HG03442 (cell line): ENCODE measurements at regions not wholly inside any gene's neighbourhood (a gene's known extent, or its start where the extent isn't known, plus 50 kb on each side); places are given as distances from the start of the nearest gene placed in this dataset.

Experiments used
- ATAC-seq: cut with Tn5 transposase; IDR thresholded peaks from one replicate; pipeline ENCODE4 v1.9.1; 2021; ENCODE audit warnings: mild to moderate bottlenecking, moderate library complexity; ENCODE audit not compliant: unreplicated experiment

- no peak for ATAC-seq
Measured at GRCh38 chr1:234990328-234990675, 138.3 kb downstream of the TOMM20 start.

GRCh38 chr1:234989479-234990327 lies 138.9 kb downstream of the TOMM20 start:
- no peak for ATAC-seq

- ATAC-seq = no peak
Measured at GRCh38 chr1:234989019-234989418, 139.6 kb downstream of the TOMM20 start.

- ATAC-seq = no peak
Measured at GRCh38 chr1:234988536-234988935, 140.1 kb downstream of the TOMM20 start.

GRCh38 chr1:234988155-234988517 lies 140.5 kb downstream of the TOMM20 start:
- no peak for ATAC-seq

- ATAC-seq = peak; percentile 66
Measured at GRCh38 chr1:234987415-234988154, 141.1 kb downstream of the TOMM20 start.

- no peak for ATAC-seq
Measured at GRCh38 chr1:234986750-234987414, 141.8 kb downstream of the TOMM20 start.

GRCh38 chr1:234985516-234986294 lies 142.9 kb downstream of the TOMM20 start:
- no peak for ATAC-seq

- no peak for ATAC-seq
Measured at GRCh38 chr1:234985007-234985370, 143.6 kb downstream of the TOMM20 start.

GRCh38 chr1:234983564-234984238 lies 144.9 kb downstream of the TOMM20 start:
- no peak for ATAC-seq

- ATAC-seq = no peak
Measured at GRCh38 chr1:234981758-234982157, 146.9 kb downstream of the TOMM20 start.

GRCh38 chr1:234980645-234981396 lies 147.8 kb downstream of the TOMM20 start:
- ATAC-seq = peak; percentile 34

- ATAC-seq = no peak
Measured at GRCh38 chr1:234980291-234980644, 148.4 kb downstream of the TOMM20 start.

GRCh38 chr1:234979296-234980279 lies 149.0 kb downstream of the TOMM20 start:
- ATAC-seq = no peak

GRCh38 chr1:234978397-234979295 lies 150.0 kb downstream of the TOMM20 start:
- ATAC-seq = peak; percentile 60

- ATAC-seq = no peak
Measured at GRCh38 chr1:234977875-234978396, 150.7 kb downstream of the TOMM20 start.
